ENCODE measurements at regions not wholly inside any gene's neighbourhood (a gene's known extent, or its start where the extent isn't known, plus 50 kb on each side); places are given as distances from the start of the nearest gene placed in this dataset.
"Not testable (repeated sequence)": the region's sequence is repeated elsewhere in the genome, so short reads cannot be mapped to it uniquely, and the experiment has no call there.

- no peak for TF ChIP-seq CTCF (IDR thresholded peaks at IDR 0.05)
- H3K9ac ChIP-seq (ENCODE audit: low read depth in 2 of 2, low read length in 2 of 2), result no peak overlapping the region
- intact Hi-C loops (cut with DNase I), result no loop called here
- H3K9me3 ChIP-seq, result no peaks in the 10 kb centered on the region
- no peak for DNase-seq
- no peaks in the 10 kb centered on the region for H3K36me3 ChIP-seq
- H3K27me3 ChIP-seq, result no peaks in the 10 kb centered on the region
- H3K4me1 ChIP-seq, result no peaks in the 10 kb centered on the region
- H3K4me3 ChIP-seq, result no peak overlapping the region
- no peak overlapping the region for H3K27ac ChIP-seq
Observed at GRCh38 chrX:35444671-35445355, 353.3 kb upstream of the MAGEB16 start.

GRCh38 chrX:35445912-35446311 lies 352.2 kb upstream of the MAGEB16 start:
- no peak overlapping the region for H3K4me3 ChIP-seq
- intact Hi-C loops (cut with DNase I), result no loop called here
- H3K4me1 ChIP-seq, result no peaks in the 10 kb centered on the region
- TF ChIP-seq CTCF (IDR thresholded peaks at IDR 0.05), result no peak
- no peak for DNase-seq
- no peaks in the 10 kb centered on the region for H3K27me3 ChIP-seq
- no peak overlapping the region for H3K9ac ChIP-seq (ENCODE audit: low read depth in 2 of 2, low read length in 2 of 2)
- no peaks in the 10 kb centered on the region for H3K36me3 ChIP-seq
- H3K27ac ChIP-seq, result no peak overlapping the region
- no peaks in the 10 kb centered on the region for H3K9me3 ChIP-seq

- Histone ChIP-seq H3K9me3 (no peaks in the 10 kb centered on the region), H3K4me1 (no peaks in the 10 kb centered on the region), H3K27ac (no peak overlapping the region), H3K36me3 (no peaks in the 10 kb centered on the region), H3K9ac (ENCODE audit: low read depth in 2 of 2, low read length in 2 of 2) (no peak overlapping the region), H3K4me3 (no peak overlapping the region), H3K27me3 (no peaks in the 10 kb centered on the region)
- no peak for DNase-seq
- intact Hi-C loops (cut with DNase I), result no loop called here
- no peak for TF ChIP-seq CTCF (IDR thresholded peaks at IDR 0.05)
Observed at GRCh38 chrX:35456891-35457290, 341.3 kb upstream of the MAGEB16 start.

- TF ChIP-seq CTCF (IDR thresholded peaks at IDR 0.05), result no peak
- no peaks in the 10 kb centered on the region for H3K36me3 ChIP-seq
- no peak for DNase-seq
- H3K27me3 ChIP-seq, result no peaks in the 10 kb centered on the region
- intact Hi-C loops (cut with DNase I), result no loop called here
- H3K4me1 ChIP-seq, result no peaks in the 10 kb centered on the region
- no peak overlapping the region for H3K27ac ChIP-seq
- no peak overlapping the region for H3K9ac ChIP-seq (ENCODE audit: low read depth in 2 of 2, low read length in 2 of 2)
- no peak overlapping the region for H3K4me3 ChIP-seq
- H3K9me3 ChIP-seq, result no peaks in the 10 kb centered on the region
Observed at GRCh38 chrX:35458142-35458541, 340.0 kb upstream of the MAGEB16 start.

- Histone ChIP-seq H3K4me1 (no peaks in the 10 kb centered on the region), H3K9ac (ENCODE audit: low read depth in 2 of 2, low read length in 2 of 2) (no peak overlapping the region), H3K27me3 (no peaks in the 10 kb centered on the region), H3K27ac (no peak overlapping the region), H3K4me3 (no peak overlapping the region), H3K9me3 (no peaks in the 10 kb centered on the region), H3K36me3 (no peaks in the 10 kb centered on the region)
- DNase-seq, result no peak
- intact Hi-C loops (cut with DNase I), result no loop called here
- no peak for TF ChIP-seq CTCF (IDR thresholded peaks at IDR 0.05)
Observed at GRCh38 chrX:35461164-35461563, 337.0 kb upstream of the MAGEB16 start.

GRCh38 chrX:35496671-35497070 lies 301.5 kb upstream of the MAGEB16 start:
- DNase-seq; H3K36me3 ChIP-seq; H3K4me3 ChIP-seq; H3K27me3 ChIP-seq; H3K4me1 ChIP-seq; intact Hi-C loops (cut with DNase I); H3K9ac ChIP-seq (ENCODE audit: low read depth in 2 of 2, low read length in 2 of 2); H3K27ac ChIP-seq; H3K9me3 ChIP-seq: not testable (repeated sequence)

GRCh38 chrX:35497453-35497852 lies 300.7 kb upstream of the MAGEB16 start:
- H3K4me3 ChIP-seq; H3K27me3 ChIP-seq; H3K9me3 ChIP-seq; H3K27ac ChIP-seq; H3K4me1 ChIP-seq; DNase-seq; intact Hi-C loops (cut with DNase I); H3K36me3 ChIP-seq; H3K9ac ChIP-seq (ENCODE audit: low read depth in 2 of 2, low read length in 2 of 2): not testable (repeated sequence)

Data from colonic mucosa (tissue), 4 donors.